GM18858 (cell line): ENCODE measurements at regions not wholly inside any gene's neighbourhood (a gene's known extent, or its start where the extent isn't known, plus 50 kb on each side); places are given as distances from the start of the nearest gene placed in this dataset.

Source experiments
- ATAC-seq: cut with Tn5 transposase; IDR thresholded peaks from one replicate; pipeline ENCODE4 v1.9.1; 2021; ENCODE audit not compliant: unreplicated experiment

- ATAC-seq: no peak
These were observed 246.9 kb downstream of the ACTR3B start for GRCh38 chr7:153006452-153006851.

- no peak for ATAC-seq
These were observed 247.4 kb downstream of the ACTR3B start for GRCh38 chr7:153006911-153007310.

GRCh38 chr7:153010416-153010815 is 250.9 kb downstream of the ACTR3B start:
- ATAC-seq: no peak

- no peak for ATAC-seq
These were observed 252.7 kb downstream of the ACTR3B start for GRCh38 chr7:153012203-153012602.

- no peak for ATAC-seq
These were observed 257.7 kb downstream of the ACTR3B start for GRCh38 chr7:153017223-153017622.

- no peak for ATAC-seq
These were observed 262.0 kb downstream of the ACTR3B start for GRCh38 chr7:153021542-153021941.

GRCh38 chr7:153022475-153023193 is 263.1 kb downstream of the ACTR3B start:
- no peak for ATAC-seq

GRCh38 chr7:153023194-153023592 is 263.6 kb downstream of the ACTR3B start:
- ATAC-seq: no peak

GRCh38 chr7:153027210-153027609 is 267.7 kb downstream of the ACTR3B start:
- ATAC-seq: no peak

- ATAC-seq: no peak
These were observed 268.4 kb downstream of the ACTR3B start for GRCh38 chr7:153027904-153028303.

GRCh38 chr7:153030976-153031375 is 271.4 kb downstream of the ACTR3B start:
- ATAC-seq: no peak

- no peak for ATAC-seq
These were observed 275.2 kb downstream of the ACTR3B start for GRCh38 chr7:153034791-153035190.

- ATAC-seq: no peak
These were observed 277.0 kb downstream of the ACTR3B start for GRCh38 chr7:153036396-153037063.

GRCh38 chr7:153043440-153043839 is 283.9 kb downstream of the ACTR3B start:
- ATAC-seq: no peak

GRCh38 chr7:153044981-153045380 is 285.4 kb downstream of the ACTR3B start:
- no peak for ATAC-seq

GRCh38 chr7:153047079-153047959 is 287.8 kb downstream of the ACTR3B start:
- ATAC-seq: no peak

GRCh38 chr7:153052206-153052605 is 292.7 kb downstream of the ACTR3B start:
- no peak for ATAC-seq

- no peak for ATAC-seq
These were observed 302.5 kb downstream of the ACTR3B start for GRCh38 chr7:153061910-153062528.

GRCh38 chr7:153065051-153065450 is 305.5 kb downstream of the ACTR3B start:
- ATAC-seq: no peak

- no peak for ATAC-seq
These were observed 307.2 kb downstream of the ACTR3B start for GRCh38 chr7:153066711-153067110.

GRCh38 chr7:153070141-153070540 is 310.6 kb downstream of the ACTR3B start:
- ATAC-seq: no peak
